ENCODE measurements at regions not wholly inside any gene's neighbourhood (a gene's known extent, or its start where the extent isn't known, plus 50 kb on each side); places are given as distances from the start of the nearest gene placed in this dataset.

- no peaks in the 10 kb centered on the region for H3F3A ChIP-seq (ENCODE audit: insufficient read depth, low read length, poor library complexity, severe bottlenecking)
- no peak overlapping the region for H2AFZ ChIP-seq (ENCODE audit: low read depth, low read length)
- H4K20me1 ChIP-seq (ENCODE audit: insufficient read depth), result no peaks in the 10 kb centered on the region
- no peak overlapping the region for H3K4me2 ChIP-seq (ENCODE audit: low read length)
- no peak for TF ChIP-seq SMC3 (conservative IDR thresholded peaks at IDR 0.05; ENCODE audit: poor library complexity)
- TF ChIP-seq RAD21 (conservative IDR thresholded peaks at IDR 0.05), result no peak
- TF ChIP-seq POLR2AphosphoS5 (IDR thresholded peaks at IDR 0.05), result no peak
- TF ChIP-seq MXI1 (conservative IDR thresholded peaks at IDR 0.05; ENCODE audit: poor library complexity, severe bottlenecking), result no peak
- TF ChIP-seq CTCF (IDR thresholded peaks at IDR 0.05; ENCODE audit: poor library complexity, severe bottlenecking), result no peak
- TF ChIP-seq TAF1 (IDR thresholded peaks at IDR 0.05; ENCODE audit: low read depth), result no peak
- TF ChIP-seq REST (IDR thresholded peaks at IDR 0.05; ENCODE audit: borderline replicate concordance), result no peak
- no peak for TF ChIP-seq EZH2 (IDR thresholded peaks at IDR 0.05; ENCODE audit: borderline replicate concordance, insufficient read depth, low read length, poor library complexity, severe bottlenecking)
- TF ChIP-seq EP300 (conservative IDR thresholded peaks at IDR 0.05; ENCODE audit: poor library complexity, severe bottlenecking), result no peak
- H3K4me3 ChIP-seq (ENCODE audit: low read length), result no peak overlapping the region
- no peaks in the 10 kb centered on the region for H3K27me3 ChIP-seq (ENCODE audit: insufficient read depth, low read depth, low read length)
- no peak overlapping the region for H3K9ac ChIP-seq (ENCODE audit: low read length)
- H3K27ac ChIP-seq (ENCODE audit: low read length), result no peak overlapping the region
- no peaks in the 10 kb centered on the region for H3K9me3 ChIP-seq (ENCODE audit: low read length)
- H3K9me2 ChIP-seq (ENCODE audit: insufficient read depth, low read length), result peaks cover 2% of the 10 kb centered on the region
- H3K79me2 ChIP-seq (replicated peaks; ENCODE audit: insufficient read depth, low read length), result no peaks in the 10 kb centered on the region
- H3K36me3 ChIP-seq (ENCODE audit: insufficient read depth, low read length), result no peaks in the 10 kb centered on the region
These were observed 1535.8 kb upstream of the PCDH10 start for GRCh38 chr4:131613086-131613823.

- Histone ChIP-seq H3K79me2 (replicated peaks; ENCODE audit: insufficient read depth, low read length) (no peaks in the 10 kb centered on the region), H3K9me3 (ENCODE audit: low read length) (no peaks in the 10 kb centered on the region), H3K9ac (ENCODE audit: low read length) (no peak overlapping the region), H3K27ac (ENCODE audit: low read length) (no peak overlapping the region), H3K4me2 (ENCODE audit: low read length) (no peak overlapping the region), H3K36me3 (ENCODE audit: insufficient read depth, low read length) (no peaks in the 10 kb centered on the region), H3F3A (ENCODE audit: insufficient read depth, low read length, poor library complexity, severe bottlenecking) (no peaks in the 10 kb centered on the region), H3K27me3 (ENCODE audit: insufficient read depth, low read depth, low read length) (no peaks in the 10 kb centered on the region), H3K4me3 (ENCODE audit: low read length) (no peak overlapping the region), H4K20me1 (ENCODE audit: insufficient read depth) (no peaks in the 10 kb centered on the region), H3K9me2 (ENCODE audit: insufficient read depth, low read length) (peaks cover 2% of the 10 kb centered on the region), H2AFZ (ENCODE audit: low read depth, low read length) (no peak overlapping the region)
- TF ChIP-seq CTCF (IDR thresholded peaks at IDR 0.05; ENCODE audit: poor library complexity, severe bottlenecking), result no peak
- TF ChIP-seq SMC3 (conservative IDR thresholded peaks at IDR 0.05; ENCODE audit: poor library complexity), result no peak
- TF ChIP-seq EP300 (conservative IDR thresholded peaks at IDR 0.05; ENCODE audit: poor library complexity, severe bottlenecking), result no peak
- TF ChIP-seq MXI1 (conservative IDR thresholded peaks at IDR 0.05; ENCODE audit: poor library complexity, severe bottlenecking), result no peak
- TF ChIP-seq RAD21 (conservative IDR thresholded peaks at IDR 0.05), result no peak
- no peak for TF ChIP-seq TAF1 (IDR thresholded peaks at IDR 0.05; ENCODE audit: low read depth)
- TF ChIP-seq REST (IDR thresholded peaks at IDR 0.05; ENCODE audit: borderline replicate concordance), result no peak
- no peak for TF ChIP-seq EZH2 (IDR thresholded peaks at IDR 0.05; ENCODE audit: borderline replicate concordance, insufficient read depth, low read length, poor library complexity, severe bottlenecking)
- no peak for TF ChIP-seq POLR2AphosphoS5 (IDR thresholded peaks at IDR 0.05)
These were observed 1535.3 kb upstream of the PCDH10 start for GRCh38 chr4:131613824-131614216.

Measured in neural cell (in vitro differentiated cells).